Stimulated activated CD4-positive, alpha-beta T cell treated with anti-CD3 and anti-CD28 coated beads, Interleukin-1b, Interleukin-23, amount 100 ng/mL, for 1 hour (primary cell): ENCODE measurements at regions not wholly inside any gene's neighbourhood (a gene's known extent, or its start where the extent isn't known, plus 50 kb on each side); places are given as distances from the start of the nearest gene placed in this dataset.
"Not testable (repeated sequence)": the region's sequence is repeated elsewhere in the genome, so short reads cannot be mapped to it uniquely, and the experiment has no call there.

ENCODE experiments used
- DNase-seq, 2 donors: peaks; one replicate each; pipeline ENCODE4 v3.0.0-alpha.2; 2020; ENCODE audit warnings: low read depth in 2 of 2

DNA sequence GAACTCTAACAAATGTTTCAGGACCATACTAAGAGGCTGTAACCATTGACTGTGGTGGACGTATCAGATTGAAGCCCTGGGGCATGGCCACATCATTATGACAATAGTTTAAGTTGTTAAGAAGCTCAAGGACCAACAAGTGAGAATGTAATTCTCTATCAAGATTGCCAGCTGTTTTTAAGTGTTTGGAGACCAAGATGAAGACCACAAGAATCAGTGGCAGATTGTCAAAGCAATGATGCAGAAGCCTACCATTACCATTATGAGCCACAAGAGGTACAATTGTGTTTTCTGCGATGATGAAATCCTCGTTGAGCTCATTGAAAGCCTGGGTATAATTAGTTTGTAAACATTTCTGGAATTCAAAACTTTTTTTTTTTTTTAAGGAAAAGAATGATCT lies 261.1 kb upstream of the ZEB2 start:
- DNase-seq, result no peak

DNA sequence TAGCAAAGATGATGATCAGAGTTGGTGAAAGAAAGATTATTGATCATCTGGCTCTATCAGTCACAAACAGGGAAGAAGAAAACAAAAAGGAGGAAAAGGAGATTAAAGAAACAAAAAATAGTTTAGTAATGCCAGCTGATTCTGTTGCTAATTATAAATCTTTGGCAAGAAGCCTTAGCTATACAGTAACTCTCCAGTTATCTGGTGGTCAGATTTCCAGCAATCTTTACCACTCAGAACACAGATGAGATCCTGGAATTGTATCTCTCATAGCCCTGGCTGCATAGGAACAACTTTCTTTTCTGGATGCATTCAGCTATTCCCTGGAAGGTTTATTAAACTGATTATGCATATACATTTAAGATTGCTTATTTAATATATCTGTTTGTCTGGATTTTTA lies 256.8 kb upstream of the ZEB2 start:
- DNase-seq, result no peak

DNA sequence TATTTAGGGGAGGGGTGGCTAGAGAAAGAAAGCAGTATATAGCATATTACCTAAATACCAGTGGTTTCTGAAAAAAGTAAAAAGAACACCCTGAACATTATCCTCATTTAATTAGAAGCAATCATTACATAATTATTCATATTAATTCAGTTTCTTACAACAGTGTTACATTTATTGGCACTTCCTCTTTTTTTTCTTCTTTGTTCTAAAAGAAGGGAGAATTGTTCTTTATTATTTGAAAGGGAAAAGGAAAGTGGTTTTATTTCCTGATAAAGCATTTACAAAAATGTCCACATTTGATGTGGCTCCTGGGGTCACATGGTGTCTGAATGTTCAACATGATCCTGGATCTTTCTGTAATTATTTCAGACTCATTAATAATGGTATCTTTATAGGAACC lies 254.9 kb upstream of the ZEB2 start:
- no peak for DNase-seq

DNA sequence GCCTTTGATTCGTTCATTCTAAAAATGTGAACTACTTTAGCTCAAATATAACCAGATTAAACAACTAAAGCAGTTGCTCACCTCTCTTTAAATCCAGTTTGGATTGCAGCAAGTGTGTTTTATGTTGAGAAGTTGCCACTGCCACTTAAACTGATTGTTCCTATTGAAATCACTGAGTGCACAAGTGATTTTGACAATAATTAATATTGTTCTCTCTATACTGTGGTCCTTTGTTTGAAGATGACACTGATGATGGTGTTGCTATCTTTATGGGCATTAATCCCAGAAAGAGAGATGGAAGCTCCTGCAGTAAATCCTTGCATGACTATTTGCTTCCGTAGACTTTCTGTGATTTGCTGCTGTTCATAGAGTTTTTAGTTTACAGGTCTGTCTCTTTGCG lies 251.4 kb upstream of the ZEB2 start:
- DNase-seq, result no peak

GRCh38 chr2:144770616-144771230 lies 250.8 kb upstream of the ZEB2 start:
- DNase-seq, result no peak

DNA sequence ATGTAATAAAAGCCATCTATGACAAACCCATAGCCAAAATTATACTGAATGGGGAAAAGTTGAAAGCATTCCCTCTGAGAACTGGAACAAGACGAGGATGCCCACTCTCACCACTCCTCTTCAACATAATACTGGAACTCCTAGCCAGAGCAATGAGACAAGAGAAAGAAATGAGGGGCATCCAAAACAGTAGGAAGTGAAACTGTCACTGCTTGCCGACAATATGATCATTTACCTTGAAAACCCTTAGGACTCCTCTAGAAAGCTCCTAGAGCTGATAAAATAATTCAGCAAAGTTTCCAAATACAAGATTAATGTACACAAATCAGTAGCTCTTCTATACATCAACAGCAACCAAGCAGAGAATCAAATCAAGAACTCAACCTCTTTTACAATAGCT lies 241.0 kb upstream of the ZEB2 start:
- DNase-seq, result not testable (repeated sequence)

DNA sequence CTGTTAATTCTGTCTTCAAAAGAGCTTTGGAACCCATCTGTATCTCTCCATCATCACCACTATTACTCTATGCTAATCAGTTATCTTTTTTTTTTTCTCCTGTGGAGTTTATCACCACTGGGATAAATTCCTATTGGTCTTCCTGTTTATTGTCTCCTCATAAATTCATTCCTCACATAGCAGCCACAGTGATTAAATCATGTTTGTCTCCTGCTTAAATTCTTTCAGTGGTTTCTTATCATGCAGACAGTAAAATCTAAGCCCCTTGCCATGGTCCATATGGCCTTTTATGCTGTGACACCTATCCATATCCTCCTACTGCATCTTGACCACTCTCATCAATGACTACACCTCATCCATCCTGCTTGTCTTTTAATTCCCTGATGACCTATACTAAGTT lies 239.8 kb upstream of the ZEB2 start:
- no peak for DNase-seq

GRCh38 chr2:144758196-144758595 lies 238.3 kb upstream of the ZEB2 start:
- DNase-seq, result not testable (repeated sequence)

- DNase-seq, result no peak
These were observed 233.5 kb upstream of the ZEB2 start for GRCh38 chr2:144753416-144753815.

GRCh38 chr2:144751142-144751905 lies 231.4 kb upstream of the ZEB2 start:
- no peak for DNase-seq

DNA sequence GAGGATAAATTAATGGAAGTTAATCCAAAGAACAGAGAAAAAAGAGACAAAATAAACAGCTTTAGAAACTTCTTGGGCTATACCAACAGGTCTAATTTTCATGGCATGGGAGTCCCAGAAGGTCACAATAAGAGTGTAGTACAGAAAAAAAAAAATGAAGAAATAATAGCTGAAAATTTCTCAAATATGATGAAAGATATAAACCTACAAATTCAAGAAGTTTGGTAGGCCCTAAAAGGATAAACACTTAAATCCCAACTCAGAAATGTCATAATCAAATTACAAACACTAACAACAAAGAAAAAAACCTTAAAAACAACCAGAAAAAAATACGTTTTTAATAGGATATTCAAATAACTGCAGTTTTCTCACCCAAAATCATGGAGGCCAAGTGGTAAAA lies 229.3 kb upstream of the ZEB2 start:
- no peak for DNase-seq

- no peak for DNase-seq
These were observed 228.5 kb upstream of the ZEB2 start for GRCh38 chr2:144748443-144748842.

DNA sequence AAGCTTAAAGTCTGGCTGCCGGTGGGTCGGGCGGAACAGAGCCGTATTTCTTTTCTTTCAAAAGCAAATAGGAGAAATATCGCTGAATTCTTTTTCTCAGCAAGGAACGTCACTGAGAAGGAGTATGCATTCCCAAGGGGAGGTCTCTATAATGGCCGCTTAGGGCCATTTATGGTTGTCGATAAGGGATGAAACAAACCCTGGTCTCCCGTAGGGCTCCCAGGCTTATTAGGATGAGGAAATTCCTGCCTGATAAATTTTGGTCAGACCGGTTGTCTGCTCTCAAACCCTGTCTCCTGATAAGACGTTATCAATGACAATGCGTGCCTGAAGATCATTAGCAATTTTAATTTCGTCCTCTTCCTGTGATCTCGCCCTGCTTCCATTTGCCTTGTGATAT lies 227.7 kb upstream of the ZEB2 start:
- DNase-seq, result no peak

DNA sequence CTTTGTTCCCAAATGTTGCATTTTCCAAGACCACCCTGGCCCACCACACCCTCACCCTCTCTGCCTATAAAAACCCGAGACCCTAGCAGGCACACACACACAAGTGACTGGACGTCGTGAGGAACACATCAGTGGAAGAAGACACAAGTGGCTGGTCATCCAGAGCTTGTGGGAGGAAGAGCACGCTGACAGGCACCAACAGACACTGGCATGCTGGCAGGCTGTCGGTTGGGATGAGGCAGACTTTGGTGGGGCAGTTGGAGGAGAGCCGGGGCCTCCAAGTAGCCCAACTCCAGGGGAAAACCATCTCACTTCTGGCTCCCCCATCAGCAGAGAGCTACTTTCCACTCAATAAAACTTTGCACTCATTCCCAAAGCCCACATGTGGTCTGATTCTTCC lies 225.5 kb upstream of the ZEB2 start:
- DNase-seq, result no peak

- DNase-seq, result no peak
These were observed 218.8 kb upstream of the ZEB2 start for GRCh38 chr2:144738749-144739148.

- no peak for DNase-seq
These were observed 210.8 kb upstream of the ZEB2 start for GRCh38 chr2:144730711-144731110.

DNA sequence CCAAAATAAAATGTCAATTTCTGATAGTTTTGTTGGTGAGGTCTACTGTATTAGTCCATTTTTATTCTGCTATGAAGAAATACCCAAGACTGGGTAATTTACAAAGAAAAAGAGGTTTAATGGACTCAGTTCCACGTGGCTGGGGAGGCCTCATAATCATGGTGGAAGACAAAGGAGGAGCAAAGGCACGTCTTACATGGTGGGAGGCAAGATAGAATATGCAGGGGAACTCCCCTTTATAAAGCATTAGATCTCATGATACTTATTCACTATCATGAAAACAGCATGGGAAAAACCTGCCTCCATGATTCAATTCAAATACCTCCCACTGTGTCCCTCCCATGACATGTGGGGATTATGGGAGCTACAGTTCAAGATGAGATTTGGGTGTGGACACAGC lies 204.5 kb upstream of the ZEB2 start:
- DNase-seq, result not testable (repeated sequence)

DNA sequence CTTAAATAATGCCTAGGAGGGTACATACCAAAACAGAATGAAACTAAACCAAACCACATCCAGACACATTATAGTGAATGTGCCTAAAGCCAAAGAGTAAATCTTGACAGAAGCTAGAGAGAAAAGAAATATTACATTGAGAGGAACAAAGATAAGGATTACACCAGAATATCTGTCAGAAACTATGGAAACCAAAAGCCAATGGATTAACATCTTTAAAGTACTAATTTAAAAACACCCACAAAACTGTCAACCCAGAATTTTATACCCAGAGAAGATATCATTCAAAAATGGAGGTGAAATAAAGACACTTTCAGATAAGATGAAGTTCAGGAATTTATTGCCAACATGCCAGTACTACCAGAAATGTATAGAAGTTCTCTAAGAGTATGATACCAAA lies 198.5 kb upstream of the ZEB2 start:
- DNase-seq, result no peak

DNA sequence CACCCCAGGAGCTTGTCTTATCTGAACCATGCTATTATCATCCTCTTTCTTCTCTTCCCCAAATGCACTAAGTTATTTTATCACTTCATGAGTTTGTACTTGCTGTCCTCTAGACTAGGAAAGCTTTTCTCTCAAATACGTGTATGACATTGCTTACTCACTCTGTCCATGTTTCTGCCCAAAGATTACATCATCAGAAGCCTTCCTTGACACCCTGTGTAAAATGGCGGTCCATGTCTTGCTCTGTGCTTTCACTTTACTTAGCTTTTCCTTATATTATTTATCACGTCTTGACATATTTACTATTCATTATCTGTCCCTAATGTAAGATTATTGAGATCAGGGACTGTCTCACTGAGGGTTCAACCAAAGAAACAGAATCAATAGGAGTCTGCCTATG lies 196.1 kb upstream of the ZEB2 start:
- DNase-seq, result no peak

- no peak for DNase-seq
These were observed 193.5 kb upstream of the ZEB2 start for GRCh38 chr2:144713410-144713809.

- no peak for DNase-seq
These were observed 192.6 kb upstream of the ZEB2 start for GRCh38 chr2:144712550-144712940.

- DNase-seq, result no peak
These were observed 192.0 kb upstream of the ZEB2 start for GRCh38 chr2:144711630-144712549.

GRCh38 chr2:144711084-144711483 lies 191.2 kb upstream of the ZEB2 start:
- no peak for DNase-seq
